GM12878 (cell line): ENCODE measurements at regions not wholly inside any gene's neighbourhood (a gene's known extent, or its start where the extent isn't known, plus 50 kb on each side); places are given as distances from the start of the nearest gene placed in this dataset.

Source experiments
- BRCA1 ChIP-seq: IDR thresholded peaks from 2 replicates; pipeline ENCODE4 v1.6.1; 2011; ENCODE audit warnings: low read depth, low read length, improper control_type of control experiment
- CBX5 ChIP-seq: sonication (generic); IDR thresholded peaks from 2 replicates; pipeline ENCODE4 v1.6.1; 2016; ENCODE audit warnings: low read depth, moderate library complexity, mild to moderate bottlenecking, inconsistent platforms
- EED ChIP-seq: sonication (generic); IDR thresholded peaks from 2 replicates; pipeline ENCODE4 v1.6.1; 2016; ENCODE audit warnings: antibody characterized with exemption, low read depth
- KAT2A ChIP-seq: conservative IDR thresholded peaks from 2 replicates; pipeline ENCODE4 v1.6.1; 2011; ENCODE audit warnings: low read depth, low read length; ENCODE audit not compliant: control insufficient read depth
- MEF2B ChIP-seq: fragments of 450-650 bp; IDR thresholded peaks from 2 replicates; pipeline ENCODE4 v1.6.1; 2018; ENCODE audit warnings: mild to moderate bottlenecking, moderate library complexity; ENCODE audit not compliant: partially characterized antibody, poor library complexity, severe bottlenecking
- NBN ChIP-seq: fragments of 450-650 bp; IDR thresholded peaks from 2 replicates; pipeline ENCODE4 v1.6.1; 2016
- NFIC ChIP-seq: IDR thresholded peaks from 2 replicates; pipeline ENCODE4 v1.6.1; 2012; ENCODE audit warnings: low read depth, mild to moderate bottlenecking, inconsistent platforms, low read length, moderate library complexity
- NRF1 ChIP-seq: conservative IDR thresholded peaks from 2 replicates; pipeline ENCODE4 v1.6.1; 2011; ENCODE audit warnings: mild to moderate bottlenecking, low read depth, low read length, improper control_type of control experiment
- RAD21 ChIP-seq: IDR thresholded peaks from 2 replicates; pipeline ENCODE4 v1.6.1; 2011; ENCODE audit warnings: mild to moderate bottlenecking, low read depth, low read length, moderate library complexity; ENCODE audit not compliant: insufficient read depth
- RELB ChIP-seq: fragments of 450-650 bp; IDR thresholded peaks from 2 replicates; pipeline ENCODE4 v1.6.1; 2017; ENCODE audit warnings: low read depth, mild to moderate bottlenecking, moderate library complexity
- SMARCA5 ChIP-seq: fragments of 450-650 bp; IDR thresholded peaks from 2 replicates; pipeline ENCODE4 v1.6.1; 2017; ENCODE audit warnings: mild to moderate bottlenecking
- TCF12 ChIP-seq: IDR thresholded peaks from 2 replicates; pipeline ENCODE4 v1.6.1; 2011; ENCODE audit warnings: low read depth, mild to moderate bottlenecking, low read length
- TCF3 ChIP-seq: IDR thresholded peaks from 2 replicates; pipeline ENCODE4 v1.6.1; 2012; ENCODE audit warnings: low read depth, mild to moderate bottlenecking, low read length, borderline replicate concordance; ENCODE audit not compliant: insufficient read depth
- ZBED1 ChIP-seq: IDR thresholded peaks from 2 replicates; pipeline ENCODE4 v1.6.1; 2016; ENCODE audit warnings: borderline replicate concordance
- ZBTB40 ChIP-seq: fragments of 450-650 bp; IDR thresholded peaks from 2 replicates; pipeline ENCODE4 v1.6.1; 2016; ENCODE audit warnings: mild to moderate bottlenecking, moderate library complexity, borderline replicate concordance
- TF ChIP-seq, protein P1 (sequence below): fragments of 150-350 bp; IDR thresholded peaks from 2 replicates; pipeline ENCODE4 v1.6.1; 2014; ENCODE audit warnings: mild to moderate bottlenecking, low read depth, low read length
- TF ChIP-seq, protein P2 (sequence below): IDR thresholded peaks from 2 replicates; pipeline ENCODE4 v1.6.1; 2012; ENCODE audit warnings: improper control_type of control experiment, low read depth, low read length; ENCODE audit not compliant: insufficient replicate concordance

DNA sequence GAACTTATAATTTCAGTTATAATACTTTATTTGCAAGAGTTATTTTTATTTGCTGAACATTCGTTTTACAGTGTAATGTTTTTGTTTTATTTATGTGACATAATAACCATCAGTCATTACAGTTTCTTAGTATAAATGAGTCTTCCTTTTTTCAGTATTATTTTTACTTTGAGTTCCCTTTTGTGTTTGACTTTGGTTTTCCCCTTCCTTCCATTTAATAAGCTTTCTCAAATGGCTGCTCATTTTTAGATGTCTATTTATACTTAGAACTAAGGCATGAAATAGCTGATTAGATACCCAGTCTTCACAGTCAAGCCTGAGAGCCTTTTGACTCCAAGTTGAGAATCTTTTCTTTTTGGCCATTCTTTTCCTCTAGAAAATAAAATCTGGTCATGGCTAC, 404.5 kb downstream of the LRFN5 start (continued):
- TF ChIP-seq TCF12 (no peak), ZBED1 (no peak), NRF1 (no peak), RELB (peak; percentile 74), EED (no peak), ZBTB40 (no peak), RAD21 (no peak), TCF3 (no peak), NBN (0 out of 2 replicates have a peak, but pooled peaks have one; percentile 17), NFIC (peak; percentile 59; the same call in 1 of the 2 replicates), CBX5 (no peak), SMARCA5 (no peak), KAT2A (no peak), BRCA1 (no peak), MEF2B (peak; percentile 68)
- TF ChIP-seq, protein P1, sequence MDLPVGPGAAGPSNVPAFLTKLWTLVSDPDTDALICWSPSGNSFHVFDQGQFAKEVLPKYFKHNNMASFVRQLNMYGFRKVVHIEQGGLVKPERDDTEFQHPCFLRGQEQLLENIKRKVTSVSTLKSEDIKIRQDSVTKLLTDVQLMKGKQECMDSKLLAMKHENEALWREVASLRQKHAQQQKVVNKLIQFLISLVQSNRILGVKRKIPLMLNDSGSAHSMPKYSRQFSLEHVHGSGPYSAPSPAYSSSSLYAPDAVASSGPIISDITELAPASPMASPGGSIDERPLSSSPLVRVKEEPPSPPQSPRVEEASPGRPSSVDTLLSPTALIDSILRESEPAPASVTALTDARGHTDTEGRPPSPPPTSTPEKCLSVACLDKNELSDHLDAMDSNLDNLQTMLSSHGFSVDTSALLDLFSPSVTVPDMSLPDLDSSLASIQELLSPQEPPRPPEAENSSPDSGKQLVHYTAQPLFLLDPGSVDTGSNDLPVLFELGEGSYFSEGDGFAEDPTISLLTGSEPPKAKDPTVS, result no peak
- TF ChIP-seq, protein P2, sequence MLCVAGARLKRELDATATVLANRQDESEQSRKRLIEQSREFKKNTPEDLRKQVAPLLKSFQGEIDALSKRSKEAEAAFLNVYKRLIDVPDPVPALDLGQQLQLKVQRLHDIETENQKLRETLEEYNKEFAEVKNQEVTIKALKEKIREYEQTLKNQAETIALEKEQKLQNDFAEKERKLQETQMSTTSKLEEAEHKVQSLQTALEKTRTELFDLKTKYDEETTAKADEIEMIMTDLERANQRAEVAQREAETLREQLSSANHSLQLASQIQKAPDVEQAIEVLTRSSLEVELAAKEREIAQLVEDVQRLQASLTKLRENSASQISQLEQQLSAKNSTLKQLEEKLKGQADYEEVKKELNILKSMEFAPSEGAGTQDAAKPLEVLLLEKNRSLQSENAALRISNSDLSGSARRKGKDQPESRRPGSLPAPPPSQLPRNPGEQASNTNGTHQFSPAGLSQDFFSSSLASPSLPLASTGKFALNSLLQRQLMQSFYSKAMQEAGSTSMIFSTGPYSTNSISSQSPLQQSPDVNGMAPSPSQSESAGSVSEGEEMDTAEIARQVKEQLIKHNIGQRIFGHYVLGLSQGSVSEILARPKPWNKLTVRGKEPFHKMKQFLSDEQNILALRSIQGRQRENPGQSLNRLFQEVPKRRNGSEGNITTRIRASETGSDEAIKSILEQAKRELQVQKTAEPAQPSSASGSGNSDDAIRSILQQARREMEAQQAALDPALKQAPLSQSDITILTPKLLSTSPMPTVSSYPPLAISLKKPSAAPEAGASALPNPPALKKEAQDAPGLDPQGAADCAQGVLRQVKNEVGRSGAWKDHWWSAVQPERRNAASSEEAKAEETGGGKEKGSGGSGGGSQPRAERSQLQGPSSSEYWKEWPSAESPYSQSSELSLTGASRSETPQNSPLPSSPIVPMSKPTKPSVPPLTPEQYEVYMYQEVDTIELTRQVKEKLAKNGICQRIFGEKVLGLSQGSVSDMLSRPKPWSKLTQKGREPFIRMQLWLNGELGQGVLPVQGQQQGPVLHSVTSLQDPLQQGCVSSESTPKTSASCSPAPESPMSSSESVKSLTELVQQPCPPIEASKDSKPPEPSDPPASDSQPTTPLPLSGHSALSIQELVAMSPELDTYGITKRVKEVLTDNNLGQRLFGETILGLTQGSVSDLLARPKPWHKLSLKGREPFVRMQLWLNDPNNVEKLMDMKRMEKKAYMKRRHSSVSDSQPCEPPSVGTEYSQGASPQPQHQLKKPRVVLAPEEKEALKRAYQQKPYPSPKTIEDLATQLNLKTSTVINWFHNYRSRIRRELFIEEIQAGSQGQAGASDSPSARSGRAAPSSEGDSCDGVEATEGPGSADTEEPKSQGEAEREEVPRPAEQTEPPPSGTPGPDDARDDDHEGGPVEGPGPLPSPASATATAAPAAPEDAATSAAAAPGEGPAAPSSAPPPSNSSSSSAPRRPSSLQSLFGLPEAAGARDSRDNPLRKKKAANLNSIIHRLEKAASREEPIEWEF, result no peak
